ENCODE measurements at regions not wholly inside any gene's neighbourhood (a gene's known extent, or its start where the extent isn't known, plus 50 kb on each side); places are given as distances from the start of the nearest gene placed in this dataset.
"Not testable (repeated sequence)": the region's sequence is repeated elsewhere in the genome, so short reads cannot be mapped to it uniquely, and the experiment has no call there.

- not testable (repeated sequence) for H3K27ac ChIP-seq (ENCODE audit: low read depth, low read length); H3K79me2 ChIP-seq (ENCODE audit: control insufficient read depth, insufficient read depth, low read length, unreplicated experiment); H3K27me3 ChIP-seq (ENCODE audit: insufficient read depth, low read length); H3K4me1 ChIP-seq (ENCODE audit: control insufficient read depth, insufficient read depth, low read length, unreplicated experiment); H2AFZ ChIP-seq (ENCODE audit: low read length, unreplicated experiment); H3K36me3 ChIP-seq (ENCODE audit: insufficient read depth, low read length); H3K4me3 ChIP-seq (ENCODE audit: low read depth, low read length)
These were observed 76.4 kb upstream of the TMSB4Y start for GRCh38 chrY:13627323-13627722.

GRCh38 chrY:13615943-13616304 lies 87.8 kb upstream of the TMSB4Y start:
- Histone ChIP-seq H3K27me3 (ENCODE audit: insufficient read depth, low read length) (no peaks in the 10 kb centered on the region), H3K27ac (ENCODE audit: low read depth, low read length) (no peak overlapping the region), H3K79me2 (ENCODE audit: control insufficient read depth, insufficient read depth, low read length, unreplicated experiment) (no peaks in the 10 kb centered on the region), H2AFZ (ENCODE audit: low read length, unreplicated experiment) (no peak overlapping the region), H3K36me3 (ENCODE audit: insufficient read depth, low read length) (no peaks in the 10 kb centered on the region), H3K4me3 (ENCODE audit: low read depth, low read length) (no peak overlapping the region), H3K4me1 (ENCODE audit: control insufficient read depth, insufficient read depth, low read length, unreplicated experiment) (no peaks in the 10 kb centered on the region)

- Histone ChIP-seq H3K36me3 (ENCODE audit: insufficient read depth, low read length) (no peaks in the 10 kb centered on the region), H3K4me3 (ENCODE audit: low read depth, low read length) (no peak overlapping the region), H2AFZ (ENCODE audit: low read length, unreplicated experiment) (no peak overlapping the region)
These were observed 88.3 kb upstream of the TMSB4Y start for GRCh38 chrY:13615301-13615942.

GRCh38 chrY:13612916-13613315 lies 90.8 kb upstream of the TMSB4Y start:
- no peaks in the 10 kb centered on the region for H3K4me1 ChIP-seq (ENCODE audit: control insufficient read depth, insufficient read depth, low read length, unreplicated experiment)
- H3K79me2 ChIP-seq (ENCODE audit: control insufficient read depth, insufficient read depth, low read length, unreplicated experiment), result no peaks in the 10 kb centered on the region
- no peaks in the 10 kb centered on the region for H3K27me3 ChIP-seq (ENCODE audit: insufficient read depth, low read length)
- no peaks in the 10 kb centered on the region for H3K36me3 ChIP-seq (ENCODE audit: insufficient read depth, low read length)
- H3K27ac ChIP-seq (ENCODE audit: low read depth, low read length), result no peak overlapping the region
- H3K4me3 ChIP-seq (ENCODE audit: low read depth, low read length), result no peak overlapping the region
- no peak overlapping the region for H2AFZ ChIP-seq (ENCODE audit: low read length, unreplicated experiment)

More at GRCh38 chrY:13615301-13615942, 88.3 kb upstream of the TMSB4Y start:
- Histone ChIP-seq H3K79me2 (ENCODE audit: control insufficient read depth, insufficient read depth, low read length, unreplicated experiment) (no peaks in the 10 kb centered on the region), H3K27ac (ENCODE audit: low read depth, low read length) (no peak overlapping the region), H3K4me1 (ENCODE audit: control insufficient read depth, insufficient read depth, low read length, unreplicated experiment) (no peaks in the 10 kb centered on the region), H3K27me3 (ENCODE audit: insufficient read depth, low read length) (no peaks in the 10 kb centered on the region)

GRCh38 chrY:13611965-13612364 lies 91.7 kb upstream of the TMSB4Y start:
- H3K4me3 ChIP-seq (ENCODE audit: low read depth, low read length), result no peak overlapping the region
- no peaks in the 10 kb centered on the region for H3K36me3 ChIP-seq (ENCODE audit: insufficient read depth, low read length)
- no peaks in the 10 kb centered on the region for H3K27me3 ChIP-seq (ENCODE audit: insufficient read depth, low read length)
- no peak overlapping the region for H3K27ac ChIP-seq (ENCODE audit: low read depth, low read length)
- H3K4me1 ChIP-seq (ENCODE audit: control insufficient read depth, insufficient read depth, low read length, unreplicated experiment), result no peaks in the 10 kb centered on the region
- H3K79me2 ChIP-seq (ENCODE audit: control insufficient read depth, insufficient read depth, low read length, unreplicated experiment), result no peaks in the 10 kb centered on the region
- no peak overlapping the region for H2AFZ ChIP-seq (ENCODE audit: low read length, unreplicated experiment)

DNA sequence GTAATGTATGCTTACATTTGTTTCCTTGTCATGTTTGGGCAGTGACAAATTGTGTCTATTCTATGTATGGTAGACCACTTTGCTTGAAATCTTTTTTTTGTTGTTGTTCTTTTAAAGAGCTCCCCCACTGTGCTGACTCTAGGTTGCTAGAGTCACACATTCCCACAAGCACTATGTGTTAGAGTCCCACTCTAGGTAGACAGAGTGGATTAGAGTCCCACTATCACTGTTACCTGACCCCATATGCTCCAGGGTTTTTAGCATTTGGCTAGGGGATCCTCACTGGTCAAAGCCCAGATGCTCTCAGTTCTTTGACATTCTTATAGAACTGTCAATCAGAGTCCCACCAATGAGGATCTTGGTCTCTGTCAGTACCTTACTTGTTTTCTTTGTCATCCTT lies 111.2 kb upstream of the TMSB4Y start:
- no peak overlapping the region for H3K4me3 ChIP-seq (ENCODE audit: low read depth, low read length)
- no peaks in the 10 kb centered on the region for H3K4me1 ChIP-seq (ENCODE audit: control insufficient read depth, insufficient read depth, low read length, unreplicated experiment)
- H2AFZ ChIP-seq (ENCODE audit: low read length, unreplicated experiment), result no peak overlapping the region
- no peaks in the 10 kb centered on the region for H3K27me3 ChIP-seq (ENCODE audit: insufficient read depth, low read length)
- H3K27ac ChIP-seq (ENCODE audit: low read depth, low read length), result no peak overlapping the region
- H3K36me3 ChIP-seq (ENCODE audit: insufficient read depth, low read length), result no peaks in the 10 kb centered on the region
- no peaks in the 10 kb centered on the region for H3K79me2 ChIP-seq (ENCODE audit: control insufficient read depth, insufficient read depth, low read length, unreplicated experiment)

DNA sequence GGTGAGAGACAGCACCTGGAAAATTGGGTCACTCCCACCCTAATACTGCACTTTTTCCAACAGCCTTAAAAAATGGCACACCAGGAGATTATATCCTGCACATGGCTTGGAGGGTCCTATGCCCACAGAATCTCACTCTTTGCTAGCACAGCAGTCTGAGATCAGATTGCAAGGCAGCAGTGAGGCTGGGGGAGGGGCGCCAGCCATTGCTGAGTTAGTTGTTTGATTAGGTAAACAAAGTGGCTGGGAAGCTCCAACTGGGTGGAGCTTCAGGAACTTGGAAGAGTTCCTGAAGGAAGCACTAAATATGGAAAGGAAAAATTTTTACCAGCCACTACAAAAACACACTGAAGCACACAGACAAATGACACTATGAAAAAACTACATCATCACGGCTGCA lies 91.1 kb upstream of the UTY start:
- H3K27ac ChIP-seq (ENCODE audit: low read depth, low read length); H2AFZ ChIP-seq (ENCODE audit: low read length, unreplicated experiment); H3K4me1 ChIP-seq (ENCODE audit: control insufficient read depth, insufficient read depth, low read length, unreplicated experiment); H3K4me3 ChIP-seq (ENCODE audit: low read depth, low read length); H3K36me3 ChIP-seq (ENCODE audit: insufficient read depth, low read length); H3K27me3 ChIP-seq (ENCODE audit: insufficient read depth, low read length); H3K79me2 ChIP-seq (ENCODE audit: control insufficient read depth, insufficient read depth, low read length, unreplicated experiment): not testable (repeated sequence)

DNA sequence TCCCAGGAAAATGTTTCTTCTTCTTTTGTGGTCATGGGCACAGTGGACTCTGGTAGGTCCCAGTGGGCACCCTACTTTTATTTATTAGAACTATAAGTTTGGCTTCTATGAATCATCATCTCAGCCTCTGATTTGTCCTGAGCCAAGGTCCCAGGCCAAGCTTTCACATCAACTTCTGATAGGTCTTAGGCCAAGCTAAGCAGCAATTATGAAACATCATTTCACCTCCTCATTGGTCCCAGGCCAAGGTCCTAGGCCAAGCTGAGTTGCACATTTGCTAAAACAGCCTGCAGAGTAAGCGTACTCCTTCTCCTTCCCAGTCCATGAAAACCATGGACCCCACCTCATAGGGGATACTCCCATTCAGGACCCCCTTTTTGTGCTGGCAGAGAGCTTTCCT lies 87.4 kb upstream of the UTY start:
- H3K79me2 ChIP-seq (ENCODE audit: control insufficient read depth, insufficient read depth, low read length, unreplicated experiment), result no peaks in the 10 kb centered on the region
- no peaks in the 10 kb centered on the region for H3K36me3 ChIP-seq (ENCODE audit: insufficient read depth, low read length)
- H3K4me1 ChIP-seq (ENCODE audit: control insufficient read depth, insufficient read depth, low read length, unreplicated experiment), result no peaks in the 10 kb centered on the region
- H3K4me3 ChIP-seq (ENCODE audit: low read depth, low read length), result no peak overlapping the region
- H3K27ac ChIP-seq (ENCODE audit: low read depth, low read length), result no peak overlapping the region
- H3K27me3 ChIP-seq (ENCODE audit: insufficient read depth, low read length), result no peaks in the 10 kb centered on the region
- no peak overlapping the region for H2AFZ ChIP-seq (ENCODE audit: low read length, unreplicated experiment)

- Histone ChIP-seq H3K36me3 (ENCODE audit: insufficient read depth, low read length) (no peaks in the 10 kb centered on the region), H3K4me1 (ENCODE audit: control insufficient read depth, insufficient read depth, low read length, unreplicated experiment) (no peaks in the 10 kb centered on the region), H3K27me3 (ENCODE audit: insufficient read depth, low read length) (no peaks in the 10 kb centered on the region), H3K4me3 (ENCODE audit: low read depth, low read length) (no peak overlapping the region), H3K27ac (ENCODE audit: low read depth, low read length) (no peak overlapping the region), H2AFZ (ENCODE audit: low read length, unreplicated experiment) (no peak overlapping the region), H3K79me2 (ENCODE audit: control insufficient read depth, insufficient read depth, low read length, unreplicated experiment) (no peaks in the 10 kb centered on the region)
These were observed 75.1 kb upstream of the UTY start for GRCh38 chrY:13554949-13555348.

GRCh38 chrY:13552393-13553116 lies 72.7 kb upstream of the UTY start:
- H3K79me2 ChIP-seq (ENCODE audit: control insufficient read depth, insufficient read depth, low read length, unreplicated experiment), result no peaks in the 10 kb centered on the region
- no peak overlapping the region for H3K27ac ChIP-seq (ENCODE audit: low read depth, low read length)
- peak overlapping the region; percentile 60 for H2AFZ ChIP-seq (ENCODE audit: low read length, unreplicated experiment)

GRCh38 chrY:13551246-13551645 lies 71.4 kb upstream of the UTY start:
- H2AFZ ChIP-seq (ENCODE audit: low read length, unreplicated experiment), result no peak overlapping the region
- no peaks in the 10 kb centered on the region for H3K79me2 ChIP-seq (ENCODE audit: control insufficient read depth, insufficient read depth, low read length, unreplicated experiment)
- H3K27me3 ChIP-seq (ENCODE audit: insufficient read depth, low read length), result no peaks in the 10 kb centered on the region
- H3K36me3 ChIP-seq (ENCODE audit: insufficient read depth, low read length), result no peaks in the 10 kb centered on the region
- no peak overlapping the region for H3K27ac ChIP-seq (ENCODE audit: low read depth, low read length)
- H3K4me1 ChIP-seq (ENCODE audit: control insufficient read depth, insufficient read depth, low read length, unreplicated experiment), result no peaks in the 10 kb centered on the region
- H3K4me3 ChIP-seq (ENCODE audit: low read depth, low read length), result no peak overlapping the region

More at GRCh38 chrY:13552393-13553116, 72.7 kb upstream of the UTY start:
- no peaks in the 10 kb centered on the region for H3K27me3 ChIP-seq (ENCODE audit: insufficient read depth, low read length)
- H3K4me1 ChIP-seq (ENCODE audit: control insufficient read depth, insufficient read depth, low read length, unreplicated experiment), result no peaks in the 10 kb centered on the region
- H3K4me3 ChIP-seq (ENCODE audit: low read depth, low read length), result peak overlapping the region; percentile 71
- H3K36me3 ChIP-seq (ENCODE audit: insufficient read depth, low read length), result no peaks in the 10 kb centered on the region

Data from ACC112 (cell line).